GM18507 (cell line): ENCODE measurements at regions not wholly inside any gene's neighbourhood (a gene's known extent, or its start where the extent isn't known, plus 50 kb on each side); places are given as distances from the start of the nearest gene placed in this dataset.

Experiments used
- DNase-seq: peaks from one replicate; pipeline ENCODE4 v3.0.0; 2011; ENCODE audit warnings: low read depth; ENCODE audit not compliant: insufficient read length; ENCODE audit errors: extremely low spot score
- FAIRE-seq: peaks from 2 replicates; lab custom pipeline; 2011; peaks lifted over from hg19 to GRCh38; lab: Jason Lieb, UNC

- no peak for FAIRE-seq
- DNase-seq: no peak
Observed at GRCh38 chr2:203812294-203813221, 55.0 kb upstream of the CTLA4 start.

- DNase-seq: no peak
- FAIRE-seq: no peak
Observed at GRCh38 chr2:203813684-203814083, 53.9 kb upstream of the CTLA4 start.

GRCh38 chr2:203814661-203815540 lies 52.7 kb upstream of the CTLA4 start:
- peak; percentile 82 for FAIRE-seq
- peak; percentile 44 for DNase-seq

- FAIRE-seq (no peak), DNase-seq (no peak)
Observed at GRCh38 chr2:203815541-203815898, 52.1 kb upstream of the CTLA4 start.

GRCh38 chr2:203817147-203817546 lies 50.4 kb upstream of the CTLA4 start:
- no peak for DNase-seq
- FAIRE-seq: no peak
